Uterus (tissue), 3 donors: ENCODE measurements at regions not wholly inside any gene's neighbourhood (a gene's known extent, or its start where the extent isn't known, plus 50 kb on each side); places are given as distances from the start of the nearest gene placed in this dataset.

Experiments
- DNase-seq, 2 donors: peaks; one replicate each; pipeline ENCODE4 v3.0.0-alpha.2; 2019 to 2020
- H3K27ac ChIP-seq, 2 donors: fragments of 200-600 bp; sonication (generic); 1 replicate in 1 of 2; 2 replicates in 1 of 2; pipeline ENCODE4 v1.5.1; 2016 to 2018
- H3K27me3 ChIP-seq, 2 donors: fragments of 200-600 bp; sonication (generic); one replicate each; pipeline ENCODE4 v1.5.1; 2018 to 2019; ENCODE audit warnings: control low read depth in 1 of 2
- H3K36me3 ChIP-seq, 2 donors: fragments of 200-600 bp; sonication (generic); one replicate each; pipeline ENCODE4 v1.5.1; 2019; ENCODE audit warnings: control low read depth in 1 of 2
- H3K4me1 ChIP-seq, 2 donors: fragments of 200-600 bp; sonication (generic); one replicate each; pipeline ENCODE4 v1.5.1; 2018 to 2019; ENCODE audit warnings: control low read depth in 1 of 2
- H3K4me3 ChIP-seq, 2 donors: fragments of 200-600 bp; sonication (generic); 1 replicate in 1 of 2; 2 replicates in 1 of 2; pipeline ENCODE4 v1.5.1; 2018 to 2019; ENCODE audit warnings: mild to moderate bottlenecking in 1 of 2
- H3K9me3 ChIP-seq, 2 donors: fragments of 200-600 bp; sonication (generic); one replicate each; pipeline ENCODE4 v1.5.1; 2019; ENCODE audit warnings: control low read depth in 1 of 2
- POLR2A ChIP-seq, 2 donors: fragments of 450-650 bp; IDR thresholded peaks; one replicate each; pipeline ENCODE4 v1.6.1; 2016; ENCODE audit warnings: antibody characterized with exemption in 2 of 2, mild to moderate bottlenecking in 1 of 2, moderate library complexity in 1 of 2
- intact Hi-C: fragments of 100-400 bp; cut with DNase I; formaldehyde crosslinking; loops from one replicate; pipeline ENCODE4 v1.15.1; 2023; ENCODE audit warnings: low total_unique reads
- TF ChIP-seq, protein P1 (sequence below), 4 experiments: fragments of 200-600 bp in 2 of 4; fragments of 450-650 bp in 2 of 4; sonication (generic) in 2 of 4; IDR thresholded peaks; one replicate each; pipeline ENCODE4 v1.5.1; 2016 to 2019; ENCODE audit warnings: antibody characterized with exemption in 4 of 4, mild to moderate bottlenecking in 2 of 4, moderate library complexity in 1 of 4
- donor health status: DM: yes; HTN: yes; CAD: no.

DNA sequence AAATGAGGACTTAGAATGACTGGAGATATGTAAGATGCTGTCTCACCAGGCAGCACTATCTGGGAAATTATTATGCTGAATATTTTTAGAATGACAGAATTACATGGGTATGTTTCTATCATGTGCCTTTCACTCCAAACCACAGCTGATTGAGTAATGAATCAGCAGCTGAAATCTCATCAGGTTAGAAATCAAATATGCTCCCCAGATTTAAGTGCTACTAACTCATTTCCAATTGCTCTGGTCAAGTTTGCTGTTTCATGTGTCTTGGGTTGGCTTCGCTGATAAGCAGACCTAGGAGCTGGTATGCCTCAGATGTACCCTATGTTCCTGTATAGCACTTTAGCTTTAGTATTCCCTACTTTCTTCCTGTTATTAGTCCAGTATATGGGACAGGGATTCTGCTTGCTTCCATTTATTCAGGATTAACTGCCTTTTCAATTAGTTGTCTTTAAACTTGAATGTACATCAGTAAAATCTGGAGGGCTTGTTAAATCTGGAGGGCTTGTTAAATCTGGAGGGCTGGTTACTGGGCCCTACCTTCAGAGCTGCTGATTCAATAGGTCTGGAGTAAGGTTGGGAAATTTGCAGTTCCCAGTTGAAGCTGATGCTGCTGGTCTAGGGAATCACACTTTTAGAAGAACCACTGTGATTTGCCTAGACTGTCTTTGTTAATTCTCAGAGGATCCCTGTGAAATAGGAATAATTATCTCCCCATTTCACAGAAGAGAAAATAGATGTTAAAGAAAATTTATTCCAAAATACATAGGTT, 172.9 kb downstream of the DKK1 start:
- H3K9me3 ChIP-seq = no peaks in the 10 kb centered on the region
- TF ChIP-seq, protein P1, sequence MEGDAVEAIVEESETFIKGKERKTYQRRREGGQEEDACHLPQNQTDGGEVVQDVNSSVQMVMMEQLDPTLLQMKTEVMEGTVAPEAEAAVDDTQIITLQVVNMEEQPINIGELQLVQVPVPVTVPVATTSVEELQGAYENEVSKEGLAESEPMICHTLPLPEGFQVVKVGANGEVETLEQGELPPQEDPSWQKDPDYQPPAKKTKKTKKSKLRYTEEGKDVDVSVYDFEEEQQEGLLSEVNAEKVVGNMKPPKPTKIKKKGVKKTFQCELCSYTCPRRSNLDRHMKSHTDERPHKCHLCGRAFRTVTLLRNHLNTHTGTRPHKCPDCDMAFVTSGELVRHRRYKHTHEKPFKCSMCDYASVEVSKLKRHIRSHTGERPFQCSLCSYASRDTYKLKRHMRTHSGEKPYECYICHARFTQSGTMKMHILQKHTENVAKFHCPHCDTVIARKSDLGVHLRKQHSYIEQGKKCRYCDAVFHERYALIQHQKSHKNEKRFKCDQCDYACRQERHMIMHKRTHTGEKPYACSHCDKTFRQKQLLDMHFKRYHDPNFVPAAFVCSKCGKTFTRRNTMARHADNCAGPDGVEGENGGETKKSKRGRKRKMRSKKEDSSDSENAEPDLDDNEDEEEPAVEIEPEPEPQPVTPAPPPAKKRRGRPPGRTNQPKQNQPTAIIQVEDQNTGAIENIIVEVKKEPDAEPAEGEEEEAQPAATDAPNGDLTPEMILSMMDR (IDR thresholded peaks at IDR 0.05) = no peak
- TF ChIP-seq POLR2A (IDR thresholded peaks at IDR 0.05) = no peak

GRCh38 chr10:52488606-52489485, 174.8 kb downstream of the DKK1 start:
- no peaks in the 10 kb centered on the region for H3K4me1 ChIP-seq
- H3K4me3 ChIP-seq = no peak overlapping the region
- DNase-seq = no peak
- no peak overlapping the region for H3K27ac ChIP-seq
- no peaks in the 10 kb centered on the region for H3K27me3 ChIP-seq
- TF ChIP-seq, protein P1 (IDR thresholded peaks at IDR 0.05) = peak; percentile 20 to 38 (median 30)
- TF ChIP-seq POLR2A (IDR thresholded peaks at IDR 0.05) = no peak
- H3K9me3 ChIP-seq = no peaks in the 10 kb centered on the region
- no peaks in the 10 kb centered on the region for H3K36me3 ChIP-seq
- intact Hi-C loops = no loop called here

More for the DNA sequence above, 172.9 kb downstream of the DKK1 start:
- no peak overlapping the region for H3K4me3 ChIP-seq
- H3K27ac ChIP-seq = no peak overlapping the region
- H3K36me3 ChIP-seq = no peaks in the 10 kb centered on the region
- H3K27me3 ChIP-seq = no peaks in the 10 kb centered on the region
- H3K4me1 ChIP-seq = no peaks in the 10 kb centered on the region
- DNase-seq = no peak
- intact Hi-C loops = no loop called here

- H3K4me1 ChIP-seq = no peaks in the 10 kb centered on the region
- H3K36me3 ChIP-seq = no peaks in the 10 kb centered on the region
- H3K27me3 ChIP-seq = no peaks in the 10 kb centered on the region
- H3K4me3 ChIP-seq = no peak overlapping the region
- no peak overlapping the region for H3K27ac ChIP-seq
- no peaks in the 10 kb centered on the region for H3K9me3 ChIP-seq
- intact Hi-C loops = no loop called here
- no peak for DNase-seq
- TF ChIP-seq, protein P1 (IDR thresholded peaks at IDR 0.05) = no peak
- TF ChIP-seq POLR2A (IDR thresholded peaks at IDR 0.05) = no peak
Observed at GRCh38 chr10:52491246-52491995, 177.3 kb downstream of the DKK1 start.

GRCh38 chr10:52499281-52499680, 185.2 kb downstream of the DKK1 start:
- no peak overlapping the region for H3K4me3 ChIP-seq
- no peak for DNase-seq
- H3K9me3 ChIP-seq = no peaks in the 10 kb centered on the region
- no peaks in the 10 kb centered on the region for H3K27me3 ChIP-seq
- intact Hi-C loops = no loop called here
- no peaks in the 10 kb centered on the region for H3K4me1 ChIP-seq
- no peak overlapping the region for H3K27ac ChIP-seq
- TF ChIP-seq, protein P1 (IDR thresholded peaks at IDR 0.05) = no peak
- TF ChIP-seq POLR2A (IDR thresholded peaks at IDR 0.05) = no peak
- no peaks in the 10 kb centered on the region for H3K36me3 ChIP-seq
